IMR-90 (cell line): ENCODE measurements at regions not wholly inside any gene's neighbourhood (a gene's known extent, or its start where the extent isn't known, plus 50 kb on each side); places are given as distances from the start of the nearest gene placed in this dataset.

ENCODE experiments used
- ATAC-seq: fragments of 200-7000 bp; cut with Tn5 transposase; 2 replicates; pipeline ENCODE4 v1.9.1; 2020; ENCODE audit warnings: low read depth, mild to moderate bottlenecking, moderate library complexity
- BruUV-seq: library from RNA; stranded (reverse); fragments of 400-500 nt; replicated peaks from 2 replicates; lab custom pipeline; 2021; lab: Mats Ljungman, UMichigan
- CTCF ChIA-PET: fragments of 300-600 bp; formaldehyde crosslinking; extraction: SDS; loops from one replicate; lab custom pipeline; 2021; ENCODE audit warnings: antibody characterized with exemption; lab: Yijun Ruan, JAX
- POLR2A ChIA-PET: fragments of 300-600 bp; sonication (Branson Sonifier 250); formaldehyde crosslinking; loops from one replicate; lab custom pipeline; 2022; ENCODE audit warnings: antibody characterized with exemption; ENCODE audit not compliant: unreplicated experiment; lab: Charles Lee
- DNase-seq: peaks from one replicate; pipeline ENCODE4 v3.0.0; 2013
- H2AFZ ChIP-seq: replicated peaks from 2 replicates; pipeline ENCODE3; 2013; ENCODE audit warnings: low read length, mild to moderate bottlenecking; ENCODE audit not compliant: poor library complexity
- H2AK5ac ChIP-seq: 2 replicates; pipeline ENCODE4 v1.6.1; 2013; ENCODE audit warnings: low read depth, low read length, inconsistent platforms
- H2AK9ac ChIP-seq: replicated peaks from 2 replicates; pipeline ENCODE3; 2013; ENCODE audit warnings: mild to moderate bottlenecking, low read depth, low read length, moderate library complexity; ENCODE audit not compliant: poor library complexity
- H2BK120ac ChIP-seq: 2 replicates; pipeline ENCODE4 v1.6.1; 2013; ENCODE audit warnings: low read depth, low read length, inconsistent platforms
- H2BK15ac ChIP-seq: 3 replicates; pipeline ENCODE4 v1.6.1; 2013; ENCODE audit warnings: low read depth, low read length, inconsistent platforms
- H2BK20ac ChIP-seq: 2 replicates; pipeline ENCODE4 v1.6.1; 2013; ENCODE audit warnings: low read depth, mild to moderate bottlenecking, inconsistent platforms, low read length, moderate library complexity
- H2BK5ac ChIP-seq: 2 replicates; pipeline ENCODE4 v1.6.1; 2013; ENCODE audit warnings: mild to moderate bottlenecking, low read depth, low read length, inconsistent platforms; ENCODE audit not compliant: poor library complexity, severe bottlenecking
- H3K14ac ChIP-seq: replicated peaks from 2 replicates; pipeline ENCODE4 v1.6.1; 2013; ENCODE audit warnings: low read depth, low read length, inconsistent platforms
- H3K18ac ChIP-seq: 2 replicates; pipeline ENCODE4 v1.6.1; 2013; ENCODE audit warnings: low read depth, low read length, control low read depth
- H3K23ac ChIP-seq: 2 replicates; pipeline ENCODE4 v1.6.1; 2013; ENCODE audit warnings: low read depth, low read length, inconsistent platforms
- H3K27ac ChIP-seq: 2 replicates; pipeline ENCODE4 v1.5.1; 2013; ENCODE audit warnings: mild to moderate bottlenecking, control low read depth, low read length; ENCODE audit not compliant: insufficient read depth
- H3K27me3 ChIP-seq: 2 replicates; pipeline ENCODE4 v1.6.1; 2013; ENCODE audit warnings: low read length; ENCODE audit not compliant: control insufficient read depth, insufficient read depth
- H3K36me3 ChIP-seq: 2 replicates; pipeline ENCODE4 v1.6.1; 2013; ENCODE audit warnings: low read length, mixed read lengths; ENCODE audit not compliant: control insufficient read depth, insufficient read depth
- H3K4ac ChIP-seq: 2 replicates; pipeline ENCODE4 v1.6.1; 2013; ENCODE audit warnings: low read depth, low read length, inconsistent platforms
- H3K4me1 ChIP-seq: 2 replicates; pipeline ENCODE4 v1.6.1; 2013; ENCODE audit warnings: low read length, mixed read lengths; ENCODE audit not compliant: control insufficient read depth, insufficient read depth
- H3K4me2 ChIP-seq: 2 replicates; pipeline ENCODE4 v1.6.1; 2013; ENCODE audit warnings: low read depth, mild to moderate bottlenecking, control low read depth, low read length, moderate library complexity
- H3K4me3 ChIP-seq: 2 replicates; pipeline ENCODE4 v1.5.1; 2013; ENCODE audit warnings: low read depth, mild to moderate bottlenecking, control low read depth, low read length, moderate library complexity; ENCODE audit not compliant: insufficient read depth
- H3K56ac ChIP-seq: 2 replicates; pipeline ENCODE4 v1.6.1; 2013; ENCODE audit warnings: low read length, inconsistent platforms; ENCODE audit not compliant: insufficient read depth; ENCODE audit errors: extremely low read depth
- H3K79me1 ChIP-seq, 2 experiments: 2 replicates each; pipeline ENCODE4 v1.6.1; 2013; ENCODE audit warnings: low read length in 2 of 2, inconsistent platforms in 1 of 2, low read depth in 1 of 2
- H3K9ac ChIP-seq: 2 replicates; pipeline ENCODE4 v1.6.1; 2013; ENCODE audit warnings: low read depth, low read length, control low read depth
- H3K9me1 ChIP-seq: 2 replicates; pipeline ENCODE4 v1.6.1; 2013; ENCODE audit warnings: low read length, inconsistent platforms; ENCODE audit not compliant: insufficient read depth
- H3K9me3 ChIP-seq: 2 replicates; pipeline ENCODE4 v1.6.1; 2013; ENCODE audit warnings: low read length; ENCODE audit not compliant: control insufficient read depth, insufficient read depth
- H4K20me1 ChIP-seq: 2 replicates; pipeline ENCODE4 v1.6.1; 2013; ENCODE audit warnings: low read length, inconsistent platforms; ENCODE audit not compliant: insufficient read depth
- H4K5ac ChIP-seq: 2 replicates; pipeline ENCODE4 v1.6.1; 2013; ENCODE audit warnings: mild to moderate bottlenecking, low read depth, low read length, control low read depth
- H4K8ac ChIP-seq, 2 experiments: 2 replicates each; pipeline ENCODE4 v1.6.1; 2013; ENCODE audit warnings: low read depth in 2 of 2, low read length in 2 of 2, control low read depth in 1 of 2, inconsistent platforms in 1 of 2
- H4K91ac ChIP-seq: 2 replicates; pipeline ENCODE4 v1.6.1; 2013; ENCODE audit warnings: low read depth, low read length, inconsistent platforms; ENCODE audit not compliant: insufficient read depth
- CTCF ChIP-seq: conservative IDR thresholded peaks from 2 replicates; pipeline ENCODE4 v1.5.1; 2012; ENCODE audit warnings: mild to moderate bottlenecking, low read depth, low read length, improper control_type of control experiment
- ELK1 ChIP-seq: fragments of 150-350 bp; IDR thresholded peaks from 2 replicates; pipeline ENCODE4 v1.6.1; 2016; ENCODE audit warnings: low read depth, mild to moderate bottlenecking, low read length, moderate library complexity, borderline replicate concordance
- FOS ChIP-seq: fragments of 150-350 bp; IDR thresholded peaks from 2 replicates; pipeline ENCODE4 v1.6.1; 2016; ENCODE audit warnings: low read depth, low read length
- MXI1 ChIP-seq: IDR thresholded peaks from 2 replicates; pipeline ENCODE4 v1.6.1; 2012; ENCODE audit warnings: low read depth, mild to moderate bottlenecking, low read length, moderate library complexity, borderline replicate concordance
- POLR2A ChIP-seq: IDR thresholded peaks from 2 replicates; pipeline ENCODE4 v1.6.1; 2012; ENCODE audit warnings: mild to moderate bottlenecking, low read depth, low read length
- RFX5 ChIP-seq: IDR thresholded peaks from 2 replicates; pipeline ENCODE4 v1.8.0; 2012; ENCODE audit warnings: low read depth, mild to moderate bottlenecking, low read length, moderate library complexity
- SMC3 ChIP-seq: fragments of 150-350 bp; IDR thresholded peaks from 2 replicates; pipeline ENCODE4 v1.6.1; 2016; ENCODE audit warnings: low read depth, mild to moderate bottlenecking, antibody characterized with exemption, low read length, moderate library complexity
- USF2 ChIP-seq: fragments of 150-350 bp; IDR thresholded peaks from 2 replicates; pipeline ENCODE4 v1.6.1; 2017; ENCODE audit warnings: mild to moderate bottlenecking, antibody characterized with exemption, low read length, low read depth
- WGBS, 2 experiments: methylation state at CpG; one replicate each; pipeline versions ENCODE4 v1.1.5 to v1.1.7; 2013; ENCODE audit warnings: missing lambda C conversion rate in 2 of 2; ENCODE audit not compliant: insufficient read length in 1 of 2; ENCODE audit errors: extremely low coverage in 2 of 2; 5-methylcytosine and 5-hydroxymethylcytosine counted together
- dilution Hi-C: fragments of 300-500 bp; cut with HindIII; formaldehyde crosslinking; loops from one replicate; pipeline ENCODE4 v1.14.3; 2018; ENCODE audit warnings: low sequenced_read_pairs; ENCODE audit not compliant: unreplicated experiment
- in situ Hi-C: fragments of 300-500 bp; cut with MboI; formaldehyde crosslinking; loops from 3 replicates; pipeline ENCODE4 v1.14.3; 2019; ENCODE audit warnings: low sequenced_read_pairs, inconsistent platforms, mixed read lengths
- intact Hi-C: fragments of 100-400 bp; cut with micrococcal nuclease; formaldehyde crosslinking; loops from 2 replicates; pipeline ENCODE4 v1.10.0; 2022

GRCh38 chr21:19236209-19236608, 832.6 kb upstream of the TMPRSS15 start:
- H3K27me3 ChIP-seq: no peaks in the 10 kb centered on the region
- 47% methylated on average over 3 of the region's 9 CpGs; no CpG with 5 or more reads in 1 of the 2 experiments for WGBS, 2 experiments
- TF ChIP-seq MXI1 (no peak), SMC3 (no peak), RFX5 (no peak), FOS (no peak), CTCF (no peak), USF2 (no peak), ELK1 (no peak), POLR2A (no peak)
- no peaks in the 10 kb centered on the region for H4K20me1 ChIP-seq
- no peak overlapping the region for H2AFZ ChIP-seq
- H3K4me2 ChIP-seq: no peak overlapping the region
- in situ Hi-C loops (no loop called here), dilution Hi-C loops (no loop called here), intact Hi-C loops (no loop called here)
- H3K9me3 ChIP-seq: peaks cover 4% of the 10 kb centered on the region
- H3K56ac ChIP-seq: no peak overlapping the region
- H4K91ac ChIP-seq: no peak overlapping the region
- H3K18ac ChIP-seq: no peak overlapping the region
- H3K23ac ChIP-seq: no peak overlapping the region
- no peak overlapping the region for H3K4me3 ChIP-seq
- H3K4ac ChIP-seq: no peak overlapping the region
- H2BK20ac ChIP-seq: no peak overlapping the region
- H3K14ac ChIP-seq: no peak overlapping the region
- H4K8ac ChIP-seq: no peak overlapping the region
- H3K79me1 ChIP-seq: no peaks in the 10 kb centered on the region
- ATAC-seq (no peak), DNase-seq (no peak)
- CTCF ChIA-PET: interaction anchor here (0.5 kb wide), 1 partner anchor 38 kb away, joined by 3 read pairs; no protein-coding TSS in a partner anchor
- H3K4me1 ChIP-seq: no peaks in the 10 kb centered on the region
- no peak overlapping the region for H2AK5ac ChIP-seq
- no TSS peak for BruUV-seq
- H3K9me1 ChIP-seq: no peaks in the 10 kb centered on the region
- H2BK5ac ChIP-seq: no peak overlapping the region
- no peak overlapping the region for H3K27ac ChIP-seq
- H2BK120ac ChIP-seq: no peak overlapping the region
- no peak overlapping the region for H2AK9ac ChIP-seq
- no peak overlapping the region for H3K9ac ChIP-seq
- POLR2A ChIA-PET: no interaction called here
- no peak overlapping the region for H2BK15ac ChIP-seq
- no peaks in the 10 kb centered on the region for H3K36me3 ChIP-seq
- H4K5ac ChIP-seq: no peak overlapping the region
